ENCODE measurements at regions not wholly inside any gene's neighbourhood (a gene's known extent, or its start where the extent isn't known, plus 50 kb on each side); places are given as distances from the start of the nearest gene placed in this dataset.
"Not testable (repeated sequence)": the region's sequence is repeated elsewhere in the genome, so short reads cannot be mapped to it uniquely, and the experiment has no call there.

- no peak for DNase-seq
Observed at GRCh38 chr2:224260372-224261020, 141.4 kb downstream of the FAM124B start.

- no peak for DNase-seq
Observed at GRCh38 chr2:224259831-224260230, 142.1 kb downstream of the FAM124B start.

GRCh38 chr2:224258059-224258458 is 143.8 kb downstream of the FAM124B start:
- no peak for DNase-seq

DNA sequence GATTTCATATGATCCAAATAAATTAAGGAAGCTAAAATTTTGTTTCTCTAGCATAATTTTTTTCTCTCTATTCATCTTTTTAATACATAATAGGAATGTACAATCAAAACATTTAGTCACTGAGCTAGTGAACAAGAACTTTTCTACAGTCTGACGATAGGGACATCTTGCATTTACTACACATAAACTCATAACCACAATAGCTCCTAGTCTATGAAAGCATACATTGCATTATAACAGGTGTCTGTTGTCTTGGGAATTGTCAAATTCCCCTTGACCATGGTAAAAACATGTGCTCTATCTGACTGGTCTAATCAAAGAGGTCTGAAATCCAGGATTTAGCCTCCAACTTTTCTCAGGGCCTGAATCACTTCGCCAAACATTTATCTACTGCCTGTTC is 144.8 kb downstream of the FAM124B start:
- DNase-seq: no peak

DNA sequence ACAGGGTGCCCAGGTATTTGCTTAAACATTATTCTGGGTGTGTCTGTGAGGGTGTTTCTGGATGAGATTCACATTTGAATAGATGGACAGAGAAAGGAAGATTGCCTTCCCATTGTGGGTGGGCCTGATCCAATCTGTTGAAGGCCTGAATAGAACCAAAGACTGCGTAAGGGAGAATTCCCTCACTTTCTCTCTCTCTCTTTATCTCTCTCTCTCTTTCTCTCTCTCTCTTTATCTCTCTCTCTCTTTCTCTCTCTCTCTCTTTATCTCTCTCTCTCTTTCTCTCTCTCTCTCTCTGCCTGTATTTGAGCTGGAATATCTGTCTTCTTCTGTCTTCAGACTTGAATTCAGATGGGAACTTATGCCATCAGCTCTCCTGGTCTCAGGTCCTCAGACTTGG is 148.4 kb downstream of the FAM124B start:
- no peak for DNase-seq

- no peak for DNase-seq
Observed at GRCh38 chr2:224252631-224253030, 149.3 kb downstream of the FAM124B start.

GRCh38 chr2:224248944-224249371 is 152.9 kb downstream of the FAM124B start:
- no peak for DNase-seq

GRCh38 chr2:224242561-224242960 is 159.3 kb downstream of the FAM124B start:
- no peak for DNase-seq

DNA sequence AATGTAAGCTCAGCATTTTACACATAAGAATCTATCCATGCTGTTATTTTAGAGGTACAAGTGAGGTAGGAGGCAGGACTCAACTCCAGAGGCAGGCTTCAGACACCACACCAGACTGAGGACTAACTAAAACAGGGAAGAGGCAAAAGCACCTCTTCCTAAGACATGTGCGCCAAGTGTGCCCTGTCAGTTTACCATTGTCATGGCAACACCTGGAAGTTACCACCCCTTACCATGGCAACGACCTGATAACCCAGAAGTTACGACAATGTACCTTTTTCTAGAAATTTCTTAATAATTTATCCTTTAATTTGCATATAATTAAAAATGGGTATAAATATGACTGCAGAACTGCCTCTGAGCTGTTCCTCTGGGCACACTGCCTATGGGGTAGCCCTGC is 160.1 kb downstream of the FAM124B start:
- DNase-seq: no peak

GRCh38 chr2:224241001-224241400 is 160.9 kb downstream of the FAM124B start:
- DNase-seq: no peak

DNA sequence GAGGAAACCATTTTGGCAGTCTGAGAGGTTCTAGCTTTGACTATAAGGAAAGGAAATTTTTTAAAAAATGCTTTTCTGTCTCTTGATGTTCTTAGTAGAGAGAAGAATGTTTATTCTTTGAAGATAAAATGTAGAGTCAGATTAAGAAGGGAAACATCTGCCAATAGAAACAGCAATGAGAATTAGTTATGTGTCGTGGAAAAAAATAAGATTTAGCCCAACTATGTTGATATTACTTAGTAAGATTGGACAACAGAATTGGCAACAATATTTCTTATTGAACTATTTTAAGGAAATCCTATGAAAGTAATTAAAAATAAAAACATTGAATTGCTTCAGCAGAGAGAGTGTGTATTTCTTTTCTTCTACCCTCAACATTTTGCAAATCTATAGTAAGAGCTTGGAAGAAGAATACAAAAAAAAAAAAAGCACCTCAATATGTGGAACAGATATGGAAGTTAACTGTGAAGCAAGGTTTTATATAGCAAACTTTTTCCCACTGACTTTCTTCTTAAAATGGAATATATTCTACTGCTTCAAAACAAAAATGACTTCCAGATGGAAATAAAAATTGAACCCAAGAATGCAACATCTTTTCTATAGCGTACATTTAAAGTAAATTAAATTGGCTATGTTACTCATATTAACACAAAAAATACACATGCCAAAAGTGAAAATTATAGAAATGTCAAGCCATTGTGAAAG is 177.9 kb downstream of the FAM124B start:
- no peak for DNase-seq

DNA sequence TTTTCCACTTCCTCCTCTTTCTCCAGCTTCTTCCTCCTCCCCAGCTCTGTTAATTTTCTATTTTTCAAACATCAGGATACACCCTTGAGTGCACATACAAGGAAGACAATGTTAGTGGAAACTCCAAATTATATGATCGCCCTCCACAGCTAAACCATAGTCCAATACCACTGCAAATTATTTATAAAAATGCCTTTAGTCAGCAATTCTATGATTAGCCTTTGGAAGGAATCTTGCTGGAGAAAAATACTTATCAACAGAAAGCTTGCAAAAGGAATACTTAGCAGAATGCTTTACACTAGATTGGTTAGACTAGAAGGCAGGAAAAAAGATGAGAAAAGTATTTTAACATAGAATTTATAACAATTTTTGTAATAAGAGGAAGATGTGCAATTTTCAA is 178.9 kb downstream of the FAM124B start:
- DNase-seq: no peak

GRCh38 chr2:224222291-224222690 is 179.6 kb downstream of the FAM124B start:
- no peak for DNase-seq

- DNase-seq: no peak
Observed at GRCh38 chr2:224221455-224221913, 180.4 kb downstream of the FAM124B start.

- DNase-seq: no peak
Observed at GRCh38 chr2:224220586-224221255, 181.2 kb downstream of the FAM124B start.

GRCh38 chr2:224219781-224220180 is 180.7 kb upstream of the SERPINE2 start:
- no peak for DNase-seq

DNA sequence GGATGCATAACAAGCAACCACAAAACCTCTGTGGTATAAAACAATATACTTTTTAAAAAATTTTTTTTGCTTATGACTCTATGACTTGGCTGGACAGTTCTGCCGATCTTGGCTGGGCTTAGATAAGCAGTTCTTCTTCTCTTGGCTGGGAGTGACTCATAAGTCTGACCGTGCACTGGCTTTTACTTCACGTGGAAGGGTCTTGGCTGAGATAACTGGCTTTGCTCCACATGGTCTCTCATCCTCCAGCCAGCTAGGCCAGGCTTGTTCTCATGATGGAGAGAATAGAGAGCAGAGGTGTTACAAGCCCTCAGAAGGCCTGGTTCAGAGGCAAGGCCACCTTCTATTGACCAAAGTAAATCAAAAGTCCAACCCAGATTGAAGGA is 178.9 kb upstream of the SERPINE2 start:
- no peak for DNase-seq

DNA sequence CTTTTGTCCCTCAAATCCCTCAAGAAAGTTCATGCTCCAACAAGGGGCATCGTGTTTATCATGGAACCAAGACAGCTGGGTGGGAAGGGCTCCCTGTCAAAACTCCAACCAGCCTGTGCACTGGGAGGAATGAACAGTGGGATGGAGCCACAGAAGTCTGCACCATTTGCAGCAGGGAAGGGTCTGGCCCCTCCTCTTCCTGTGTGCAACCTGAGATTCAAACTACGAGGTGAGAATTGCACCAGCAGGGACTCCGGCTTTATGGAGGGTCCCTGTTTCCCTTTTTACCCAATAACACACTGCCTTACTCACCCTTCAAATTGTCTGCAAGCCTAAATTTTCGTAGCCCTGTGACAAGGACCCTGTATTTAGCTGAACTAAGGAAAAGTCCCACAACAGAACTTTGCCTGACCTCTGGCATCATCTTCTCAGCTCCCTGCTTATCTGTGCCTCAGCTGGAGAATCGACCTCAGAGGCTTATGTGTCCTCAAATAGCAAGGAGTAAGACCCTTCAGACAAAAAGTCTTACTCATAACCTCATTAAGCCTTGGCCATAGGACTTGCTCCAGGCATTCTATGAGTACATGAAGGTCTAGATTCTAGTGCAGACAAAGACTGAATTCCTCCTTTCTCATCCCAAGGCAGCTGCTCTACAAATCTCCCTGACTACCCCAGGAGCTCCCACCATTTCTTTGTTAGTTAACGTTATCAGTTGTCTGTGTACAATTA is 178.3 kb upstream of the SERPINE2 start:
- no peak for DNase-seq

DNA sequence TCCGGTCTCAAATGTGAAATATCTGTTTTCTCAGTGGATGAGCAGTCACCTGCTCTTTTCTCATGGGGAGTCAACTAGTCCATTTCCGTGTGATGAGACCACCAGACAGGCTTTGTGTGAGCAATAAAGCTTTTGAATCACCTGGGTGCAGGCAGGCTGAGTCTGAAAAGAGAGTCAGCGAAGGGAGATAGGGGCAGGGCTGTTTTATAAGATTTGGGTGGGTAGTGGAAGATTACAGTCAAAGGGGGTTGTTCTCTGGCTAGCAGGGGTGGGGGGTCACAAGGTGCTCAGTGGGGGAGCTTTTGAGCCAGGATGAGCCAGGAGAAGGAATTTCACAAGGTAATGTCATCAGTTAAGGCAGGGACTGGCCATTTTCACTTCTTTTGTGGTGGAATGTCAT is 176.5 kb upstream of the SERPINE2 start:
- DNase-seq: not testable (repeated sequence)

DNA sequence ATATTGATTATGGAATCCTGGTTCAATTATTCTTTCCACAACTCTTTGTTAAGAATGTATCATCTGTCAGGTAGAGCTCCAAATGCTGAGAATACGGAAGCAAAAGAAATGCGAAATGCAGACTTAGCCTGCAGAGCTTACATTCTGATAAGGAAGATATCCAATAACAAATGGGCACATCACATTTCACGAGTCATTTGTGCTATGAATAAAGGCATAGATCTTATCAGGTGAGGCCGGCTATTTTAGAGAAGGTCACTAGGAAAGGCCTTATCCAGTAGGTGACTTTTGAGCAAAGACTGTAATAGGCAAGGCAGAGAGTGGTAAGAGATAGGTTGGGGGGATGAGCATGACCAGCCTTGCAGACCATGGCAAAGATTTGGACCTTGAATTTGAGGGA is 174.3 kb upstream of the SERPINE2 start:
- no peak for DNase-seq

- DNase-seq: no peak
Observed at GRCh38 chr2:224211791-224212190, 172.7 kb upstream of the SERPINE2 start.

GRCh38 chr2:224211181-224211480 is 172.0 kb upstream of the SERPINE2 start:
- no peak for DNase-seq
